Mammary epithelial cell (primary cell): ENCODE measurements at regions not wholly inside any gene's neighbourhood (a gene's known extent, or its start where the extent isn't known, plus 50 kb on each side); places are given as distances from the start of the nearest gene placed in this dataset.

Source experiments
- CTCF ChIP-seq, 2 donors: IDR thresholded peaks in 1 of 2; conservative IDR thresholded peaks in 1 of 2; 2 replicates each; pipeline ENCODE4 v1.5.1; 2011 to 2012; ENCODE audit warnings: inconsistent platforms in 2 of 2, low read length in 2 of 2, mild to moderate bottlenecking in 2 of 2, control low read depth in 1 of 2, low read depth in 1 of 2; ENCODE audit not compliant: insufficient read depth in 1 of 2; ENCODE audit errors: extremely low read depth in 1 of 2
- EZH2 ChIP-seq: IDR thresholded peaks from 2 replicates; pipeline ENCODE4 v1.6.1; 2012; ENCODE audit warnings: low read length, inconsistent platforms, borderline replicate concordance

- TF ChIP-seq CTCF (conservative IDR thresholded peaks at IDR 0.05 in 1 of 2, IDR thresholded peaks at IDR 0.05 in 1 of 2; ENCODE audit: extremely low read depth in 1 of 2, insufficient read depth in 1 of 2, low read depth in 1 of 2, low read length in 2 of 2) (no peak), EZH2 (no peak)
These were observed 158.8 kb upstream of the SRRM4 start for GRCh38 chr12:118822512-118822911.
